ENCODE measurements at regions not wholly inside any gene's neighbourhood (a gene's known extent, or its start where the extent isn't known, plus 50 kb on each side); places are given as distances from the start of the nearest gene placed in this dataset.

DNA sequence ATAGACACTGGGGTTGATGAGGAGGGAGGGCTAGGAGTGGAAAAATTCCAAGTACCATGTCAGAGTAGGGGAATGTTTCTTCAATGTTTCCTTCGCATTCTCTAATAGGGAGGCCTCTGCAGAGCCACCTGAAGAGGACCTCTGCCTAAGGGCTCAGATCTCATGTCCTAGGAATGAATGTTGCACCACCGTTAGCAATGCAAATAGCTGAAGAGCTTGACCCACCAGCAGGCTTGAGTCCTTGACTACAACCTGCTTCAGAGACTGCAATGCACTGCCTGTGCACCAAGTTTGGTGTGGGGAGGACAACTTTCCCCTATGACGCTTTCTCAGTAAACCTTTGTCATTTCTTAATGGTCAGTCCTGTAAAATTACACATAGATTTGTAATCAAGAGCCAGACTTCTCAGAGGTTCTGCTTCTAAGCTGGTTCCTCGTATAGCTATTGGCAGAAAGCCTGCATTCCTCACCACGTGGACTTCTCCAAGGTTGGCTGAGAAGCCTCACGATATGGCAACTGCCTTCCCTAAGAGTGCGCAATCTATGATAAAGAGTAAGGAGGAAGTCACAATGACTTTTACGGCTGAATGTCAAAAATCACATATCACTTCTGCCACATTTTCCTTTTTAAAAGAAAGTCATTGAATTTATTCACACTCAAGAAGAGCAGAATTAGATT, 600.7 kb upstream of the PTGER4 start:
- Histone ChIP-seq H3K9me3 (ENCODE audit: low read length) (no peaks in the 10 kb centered on the region; the same call in 1 of the 2 replicates), H2AFZ (ENCODE audit: low read length) (no peak overlapping the region), H3K27me3 (ENCODE audit: insufficient read depth, low read length) (no peaks in the 10 kb centered on the region), H3K27ac (ENCODE audit: low read depth, low read length, poor library complexity, severe bottlenecking) (no peak overlapping the region), H3K9ac (ENCODE audit: low read length) (no peak overlapping the region), H3K4me3 (ENCODE audit: low read depth, low read length, poor library complexity, severe bottlenecking) (no peak overlapping the region), H3K4me2 (ENCODE audit: low read length) (no peak overlapping the region), H4K20me1 (ENCODE audit: insufficient read depth, low read length) (no peaks in the 10 kb centered on the region), H3K4me1 (ENCODE audit: insufficient read depth, low read length, severe bottlenecking) (no peaks in the 10 kb centered on the region), H3K79me2 (ENCODE audit: insufficient read depth, low read length) (no peaks in the 10 kb centered on the region), H3K36me3 (ENCODE audit: insufficient read depth, low read length) (no peaks in the 10 kb centered on the region), H3K9me2 (ENCODE audit: low read depth, low read length) (no peaks in the 10 kb centered on the region), H3F3A (ENCODE audit: insufficient read depth, low read length) (no peaks in the 10 kb centered on the region)
- TF ChIP-seq, protein P1, sequence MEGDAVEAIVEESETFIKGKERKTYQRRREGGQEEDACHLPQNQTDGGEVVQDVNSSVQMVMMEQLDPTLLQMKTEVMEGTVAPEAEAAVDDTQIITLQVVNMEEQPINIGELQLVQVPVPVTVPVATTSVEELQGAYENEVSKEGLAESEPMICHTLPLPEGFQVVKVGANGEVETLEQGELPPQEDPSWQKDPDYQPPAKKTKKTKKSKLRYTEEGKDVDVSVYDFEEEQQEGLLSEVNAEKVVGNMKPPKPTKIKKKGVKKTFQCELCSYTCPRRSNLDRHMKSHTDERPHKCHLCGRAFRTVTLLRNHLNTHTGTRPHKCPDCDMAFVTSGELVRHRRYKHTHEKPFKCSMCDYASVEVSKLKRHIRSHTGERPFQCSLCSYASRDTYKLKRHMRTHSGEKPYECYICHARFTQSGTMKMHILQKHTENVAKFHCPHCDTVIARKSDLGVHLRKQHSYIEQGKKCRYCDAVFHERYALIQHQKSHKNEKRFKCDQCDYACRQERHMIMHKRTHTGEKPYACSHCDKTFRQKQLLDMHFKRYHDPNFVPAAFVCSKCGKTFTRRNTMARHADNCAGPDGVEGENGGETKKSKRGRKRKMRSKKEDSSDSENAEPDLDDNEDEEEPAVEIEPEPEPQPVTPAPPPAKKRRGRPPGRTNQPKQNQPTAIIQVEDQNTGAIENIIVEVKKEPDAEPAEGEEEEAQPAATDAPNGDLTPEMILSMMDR (IDR thresholded peaks at IDR 0.05; ENCODE audit: low read length): no peak
- TF ChIP-seq EZH2 (IDR thresholded peaks at IDR 0.05; ENCODE audit: borderline replicate concordance, low read length): no peak

DNA sequence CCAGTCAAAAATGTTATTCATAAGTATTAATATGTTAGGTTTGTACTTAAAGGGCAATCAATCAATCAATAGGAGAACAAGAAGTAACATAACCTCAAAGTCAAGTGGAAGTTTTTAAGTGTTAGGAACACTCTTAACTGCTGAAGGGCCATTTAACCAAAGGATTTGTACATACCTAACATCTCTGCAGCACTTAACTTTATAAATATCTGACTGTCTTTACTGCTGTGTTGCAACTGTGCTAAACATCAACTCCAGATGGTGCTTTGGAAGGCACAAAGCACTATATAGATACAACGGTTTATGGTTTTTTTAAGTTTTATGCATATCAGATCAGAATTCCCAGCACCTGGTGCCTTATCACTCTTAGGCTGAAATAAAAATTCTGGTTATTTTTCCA, 604.9 kb upstream of the PTGER4 start:
- Histone ChIP-seq H4K20me1 (ENCODE audit: insufficient read depth, low read length) (no peaks in the 10 kb centered on the region), H3K9me2 (ENCODE audit: low read depth, low read length) (no peaks in the 10 kb centered on the region), H3K79me2 (ENCODE audit: insufficient read depth, low read length) (no peaks in the 10 kb centered on the region), H3K9ac (ENCODE audit: low read length) (no peak overlapping the region), H3K27me3 (ENCODE audit: insufficient read depth, low read length) (no peaks in the 10 kb centered on the region), H3K36me3 (ENCODE audit: insufficient read depth, low read length) (no peaks in the 10 kb centered on the region), H2AFZ (ENCODE audit: low read length) (no peak overlapping the region), H3K9me3 (ENCODE audit: low read length) (no peaks in the 10 kb centered on the region), H3K4me3 (ENCODE audit: low read depth, low read length, poor library complexity, severe bottlenecking) (no peak overlapping the region), H3K4me2 (ENCODE audit: low read length) (no peak overlapping the region), H3K4me1 (ENCODE audit: insufficient read depth, low read length, severe bottlenecking) (no peaks in the 10 kb centered on the region), H3F3A (ENCODE audit: insufficient read depth, low read length) (no peaks in the 10 kb centered on the region), H3K27ac (ENCODE audit: low read depth, low read length, poor library complexity, severe bottlenecking) (no peak overlapping the region)
- TF ChIP-seq EZH2 (IDR thresholded peaks at IDR 0.05; ENCODE audit: borderline replicate concordance, low read length): no peak
- TF ChIP-seq, protein P1 (IDR thresholded peaks at IDR 0.05; ENCODE audit: low read length): no peak

DNA sequence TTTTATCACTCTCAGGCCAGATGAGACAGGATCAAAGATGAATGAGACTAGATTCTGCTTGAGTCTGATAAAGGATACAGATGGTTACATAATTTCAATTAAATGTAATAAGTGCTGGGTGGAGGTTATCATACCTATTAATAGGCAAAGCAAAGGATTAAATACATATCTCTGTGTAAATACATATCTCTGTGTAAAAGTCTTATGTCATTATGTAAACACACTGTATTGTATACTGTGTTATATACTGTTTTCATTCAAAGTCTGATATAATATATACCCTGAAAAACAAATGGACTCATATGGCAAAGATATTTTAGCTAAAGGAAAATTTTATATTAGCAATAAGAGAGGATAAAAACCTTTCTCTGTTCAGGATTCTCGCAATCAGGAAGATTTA, 605.8 kb upstream of the PTGER4 start:
- H3K27ac ChIP-seq (ENCODE audit: low read depth, low read length, poor library complexity, severe bottlenecking): no peak overlapping the region
- no peaks in the 10 kb centered on the region for H3K9me2 ChIP-seq (ENCODE audit: low read depth, low read length)
- no peak overlapping the region for H3K4me3 ChIP-seq (ENCODE audit: low read depth, low read length, poor library complexity, severe bottlenecking)
- H4K20me1 ChIP-seq (ENCODE audit: insufficient read depth, low read length): no peaks in the 10 kb centered on the region
- H3K36me3 ChIP-seq (ENCODE audit: insufficient read depth, low read length): no peaks in the 10 kb centered on the region
- H3K79me2 ChIP-seq (ENCODE audit: insufficient read depth, low read length): no peaks in the 10 kb centered on the region
- TF ChIP-seq, protein P1 (IDR thresholded peaks at IDR 0.05; ENCODE audit: low read length): no peak
- no peak for TF ChIP-seq EZH2 (IDR thresholded peaks at IDR 0.05; ENCODE audit: borderline replicate concordance, low read length)
- H3K4me1 ChIP-seq (ENCODE audit: insufficient read depth, low read length, severe bottlenecking): no peaks in the 10 kb centered on the region
- no peaks in the 10 kb centered on the region for H3K27me3 ChIP-seq (ENCODE audit: insufficient read depth, low read length)
- H3K9me3 ChIP-seq (ENCODE audit: low read length): no peaks in the 10 kb centered on the region
- no peak overlapping the region for H2AFZ ChIP-seq (ENCODE audit: low read length)
- no peak overlapping the region for H3K4me2 ChIP-seq (ENCODE audit: low read length)
- no peaks in the 10 kb centered on the region for H3F3A ChIP-seq (ENCODE audit: insufficient read depth, low read length)
- H3K9ac ChIP-seq (ENCODE audit: low read length): no peak overlapping the region
